OCI-M1 (cell line): ENCODE measurements at regions not wholly inside any gene's neighbourhood (a gene's known extent, or its start where the extent isn't known, plus 50 kb on each side); places are given as distances from the start of the nearest gene placed in this dataset.

Source experiments
- DNase-seq: peaks from one replicate; lab custom pipeline; 2025; lab: John Stamatoyannopoulos, UW

- no peak for DNase-seq
Observed at GRCh38 chr15:66905954-66906353, 159.4 kb upstream of the SMAD3 start.

GRCh38 chr15:66906668-66907614 is 158.5 kb upstream of the SMAD3 start:
- no peak for DNase-seq

GRCh38 chr15:66907826-66908743 is 157.3 kb upstream of the SMAD3 start:
- DNase-seq = peak; percentile 84

GRCh38 chr15:66908744-66909095 is 156.7 kb upstream of the SMAD3 start:
- DNase-seq = no peak

GRCh38 chr15:66909381-66909890 is 156.0 kb upstream of the SMAD3 start:
- no peak for DNase-seq

- no peak for DNase-seq
Observed at GRCh38 chr15:66911131-66911700, 154.2 kb upstream of the SMAD3 start.

- DNase-seq = peak; percentile 10
Observed at GRCh38 chr15:66912001-66912400, 153.4 kb upstream of the SMAD3 start.

- peak; percentile 5 for DNase-seq
Observed at GRCh38 chr15:66912441-66912840, 153.0 kb upstream of the SMAD3 start.

GRCh38 chr15:66917904-66918448 is 147.4 kb upstream of the SMAD3 start:
- DNase-seq = no peak

GRCh38 chr15:66919421-66919820 is 146.0 kb upstream of the SMAD3 start:
- no peak for DNase-seq

GRCh38 chr15:66921319-66921915 is 144.0 kb upstream of the SMAD3 start:
- DNase-seq = no peak

- DNase-seq = no peak
Observed at GRCh38 chr15:66922608-66923007, 142.8 kb upstream of the SMAD3 start.

GRCh38 chr15:66923438-66923881 is 141.9 kb upstream of the SMAD3 start:
- DNase-seq = peak; percentile 44

- no peak for DNase-seq
Observed at GRCh38 chr15:66924889-66925288, 140.5 kb upstream of the SMAD3 start.

- DNase-seq = no peak
Observed at GRCh38 chr15:66925721-66926120, 139.7 kb upstream of the SMAD3 start.

GRCh38 chr15:66927201-66928077 is 138.0 kb upstream of the SMAD3 start:
- no peak for DNase-seq

- DNase-seq = no peak
Observed at GRCh38 chr15:66928101-66928500, 137.3 kb upstream of the SMAD3 start.

GRCh38 chr15:66928784-66929183 is 136.6 kb upstream of the SMAD3 start:
- DNase-seq = no peak

- DNase-seq = no peak
Observed at GRCh38 chr15:66929843-66930402, 135.5 kb upstream of the SMAD3 start.
